GM21367 (cell line): ENCODE measurements at regions not wholly inside any gene's neighbourhood (a gene's known extent, or its start where the extent isn't known, plus 50 kb on each side); places are given as distances from the start of the nearest gene placed in this dataset.
"Not testable (repeated sequence)": the region's sequence is repeated elsewhere in the genome, so short reads cannot be mapped to it uniquely, and the experiment has no call there.

ENCODE experiments used
- ATAC-seq: cut with Tn5 transposase; IDR thresholded peaks from one replicate; pipeline ENCODE4 v1.9.1; 2021; ENCODE audit not compliant: unreplicated experiment

GRCh38 chrX:114028907-114029662, 554.8 kb upstream of the HTR2C start:
- ATAC-seq, result no peak

- ATAC-seq, result no peak
Measured at GRCh38 chrX:114017086-114017485, 566.8 kb upstream of the HTR2C start.

GRCh38 chrX:114015966-114016365, 567.9 kb upstream of the HTR2C start:
- no peak for ATAC-seq

GRCh38 chrX:114006664-114007063, 577.2 kb upstream of the HTR2C start:
- no peak for ATAC-seq

- ATAC-seq, result no peak
Measured at GRCh38 chrX:113996781-113997180, 587.1 kb upstream of the HTR2C start.

GRCh38 chrX:113991720-113992119, 592.2 kb upstream of the HTR2C start:
- ATAC-seq, result not testable (repeated sequence)

- not testable (repeated sequence) for ATAC-seq
Measured at GRCh38 chrX:113990669-113991068, 593.2 kb upstream of the HTR2C start.

- ATAC-seq, result not testable (repeated sequence)
Measured at GRCh38 chrX:113988315-113988935, 595.5 kb upstream of the HTR2C start.

GRCh38 chrX:113986427-113986826, 597.5 kb upstream of the HTR2C start:
- ATAC-seq, result no peak

GRCh38 chrX:113982766-113983165, 601.1 kb upstream of the HTR2C start:
- ATAC-seq, result no peak

- ATAC-seq, result no peak
Measured at GRCh38 chrX:113980953-113981352, 602.9 kb upstream of the HTR2C start.

- ATAC-seq, result no peak
Measured at GRCh38 chrX:113977887-113978286, 606.0 kb upstream of the HTR2C start.

GRCh38 chrX:113975441-113975840, 608.4 kb upstream of the HTR2C start:
- ATAC-seq, result no peak

GRCh38 chrX:113974881-113975280, 609.0 kb upstream of the HTR2C start:
- no peak for ATAC-seq

- ATAC-seq, result no peak
Measured at GRCh38 chrX:113973706-113974105, 610.2 kb upstream of the HTR2C start.

- ATAC-seq, result no peak
Measured at GRCh38 chrX:113966791-113967190, 617.1 kb upstream of the HTR2C start.

GRCh38 chrX:113962343-113962742, 621.5 kb upstream of the HTR2C start:
- no peak for ATAC-seq

- ATAC-seq, result no peak
Measured at GRCh38 chrX:113959912-113960626, 623.8 kb upstream of the HTR2C start.

- no peak for ATAC-seq
Measured at GRCh38 chrX:113956936-113957335, 627.0 kb upstream of the HTR2C start.

- no peak for ATAC-seq
Measured at GRCh38 chrX:113954297-113954696, 629.6 kb upstream of the HTR2C start.

GRCh38 chrX:113950081-113950678, 633.7 kb upstream of the HTR2C start:
- ATAC-seq, result no peak

- no peak for ATAC-seq
Measured at GRCh38 chrX:113947548-113947947, 636.3 kb upstream of the HTR2C start.
